ENCODE measurements at regions not wholly inside any gene's neighbourhood (a gene's known extent, or its start where the extent isn't known, plus 50 kb on each side); places are given as distances from the start of the nearest gene placed in this dataset.
"Not testable (repeated sequence)": the region's sequence is repeated elsewhere in the genome, so short reads cannot be mapped to it uniquely, and the experiment has no call there.

GRCh38 chr3:5898106-5898505 lies 710.6 kb downstream of the EDEM1 start:
- intact Hi-C loops (cut with micrococcal nuclease) = no loop called here
- Mint-ChIP-seq H3K27ac (no peak overlapping the region), H3K9me3 (no peaks in the 10 kb centered on the region), H3K4me1 (ENCODE audit: low read depth) (no peaks in the 10 kb centered on the region), H3K27me3 (no peaks in the 10 kb centered on the region), H3K4me3 (no peak overlapping the region), H3K36me3 (ENCODE audit: low read depth) (no peaks in the 10 kb centered on the region)
- ATAC-seq = no peak
- CTCF ChIA-PET = no interaction called here
- DNase-seq = no peak
- POLR2A ChIA-PET = interaction anchor here (0.7 kb wide), 1 partner anchor 133 kb away, joined by 3 read pairs; no protein-coding TSS in a partner anchor
- TF ChIP-seq CTCF (IDR thresholded peaks at IDR 0.05) = no peak

GRCh38 chr3:5899014-5899761 lies 711.7 kb downstream of the EDEM1 start:
- CTCF ChIA-PET = no interaction called here
- no peak for ATAC-seq
- Mint-ChIP-seq H3K27me3 (no peaks in the 10 kb centered on the region), H3K4me1 (ENCODE audit: low read depth) (no peaks in the 10 kb centered on the region), H3K9me3 (no peaks in the 10 kb centered on the region), H3K4me3 (no peak overlapping the region), H3K36me3 (ENCODE audit: low read depth) (no peaks in the 10 kb centered on the region), H3K27ac (no peak overlapping the region)
- no peak for DNase-seq
- intact Hi-C loops (cut with micrococcal nuclease) = no loop called here
- no peak for TF ChIP-seq CTCF (IDR thresholded peaks at IDR 0.05)
- POLR2A ChIA-PET = no interaction called here

GRCh38 chr3:5917932-5918331 lies 730.4 kb downstream of the EDEM1 start:
- intact Hi-C loops (cut with micrococcal nuclease) = no loop called here
- Mint-ChIP-seq H3K27me3 (no peaks in the 10 kb centered on the region), H3K4me3 (no peak overlapping the region), H3K9me3 (peaks cover 6% of the 10 kb centered on the region), H3K4me1 (ENCODE audit: low read depth) (no peaks in the 10 kb centered on the region), H3K27ac (no peak overlapping the region), H3K36me3 (ENCODE audit: low read depth) (no peaks in the 10 kb centered on the region)
- ChIA-PET POLR2A (interaction anchor here (0.7 kb wide), 1 partner anchor 71 kb away, joined by 3 read pairs; no protein-coding TSS in a partner anchor), CTCF (no interaction called here)
- DNase-seq (no peak), ATAC-seq (no peak)
- no peak for TF ChIP-seq CTCF (IDR thresholded peaks at IDR 0.05)

GRCh38 chr3:5918626-5919025 lies 731.1 kb downstream of the EDEM1 start:
- Mint-ChIP-seq H3K4me3 (no peak overlapping the region), H3K36me3 (ENCODE audit: low read depth) (no peaks in the 10 kb centered on the region), H3K27ac (no peak overlapping the region), H3K4me1 (ENCODE audit: low read depth) (no peaks in the 10 kb centered on the region), H3K9me3 (peaks cover 6% of the 10 kb centered on the region), H3K27me3 (no peaks in the 10 kb centered on the region)
- no peak for DNase-seq
- CTCF ChIA-PET = no interaction called here
- POLR2A ChIA-PET = interaction anchor here (0.7 kb wide), 1 partner anchor 70 kb away, joined by 3 read pairs; no protein-coding TSS in a partner anchor
- intact Hi-C loops (cut with micrococcal nuclease) = no loop called here
- no peak for TF ChIP-seq CTCF (IDR thresholded peaks at IDR 0.05)
- ATAC-seq = no peak

GRCh38 chr3:5929027-5929426 lies 741.5 kb downstream of the EDEM1 start:
- no peak overlapping the region for H3K27ac Mint-ChIP-seq
- H3K9me3 Mint-ChIP-seq = no peaks in the 10 kb centered on the region
- H3K36me3 Mint-ChIP-seq (ENCODE audit: low read depth) = no peaks in the 10 kb centered on the region
- no peak overlapping the region for H3K4me3 Mint-ChIP-seq
- no peaks in the 10 kb centered on the region for H3K4me1 Mint-ChIP-seq (ENCODE audit: low read depth)
- ATAC-seq (no peak), DNase-seq (no peak)
- POLR2A ChIA-PET = no interaction called here
- no peaks in the 10 kb centered on the region for H3K27me3 Mint-ChIP-seq
- CTCF ChIA-PET = no interaction called here
- intact Hi-C loops (cut with micrococcal nuclease) = no loop called here
- TF ChIP-seq CTCF (IDR thresholded peaks at IDR 0.05) = no peak

GRCh38 chr3:5944061-5944460 lies 756.6 kb downstream of the EDEM1 start:
- peaks cover 13% of the 10 kb centered on the region for H3K9me3 Mint-ChIP-seq
- H3K4me3 Mint-ChIP-seq; H3K4me1 Mint-ChIP-seq (ENCODE audit: low read depth); CTCF ChIA-PET; H3K27me3 Mint-ChIP-seq; POLR2A ChIA-PET; ATAC-seq; H3K36me3 Mint-ChIP-seq (ENCODE audit: low read depth); intact Hi-C loops (cut with micrococcal nuclease); H3K27ac Mint-ChIP-seq; DNase-seq: not testable (repeated sequence)
